C4-2B (cell line): ENCODE measurements at regions not wholly inside any gene's neighbourhood (a gene's known extent, or its start where the extent isn't known, plus 50 kb on each side); places are given as distances from the start of the nearest gene placed in this dataset.

Experiments used
- H3K27ac ChIP-seq: fragments of 450-650 bp; 2 replicates; pipeline ENCODE4 v1.5.1; 2017
- CTCF ChIP-seq: fragments of 450-650 bp; conservative IDR thresholded peaks from 2 replicates; pipeline ENCODE4 v1.5.1; 2017; ENCODE audit warnings: mild to moderate bottlenecking
- ZFX ChIP-seq: fragments of 450-650 bp; IDR thresholded peaks from 2 replicates; pipeline ENCODE4 v1.6.1; 2017

GRCh38 chr4:54543088-54543795 lies 114.5 kb upstream of the KIT start:
- no peak overlapping the region for H3K27ac ChIP-seq

GRCh38 chr4:54545663-54546424 lies 111.9 kb upstream of the KIT start:
- TF ChIP-seq ZFX (no peak), CTCF (no peak)
- no peak overlapping the region for H3K27ac ChIP-seq

More at GRCh38 chr4:54543088-54543795, 114.5 kb upstream of the KIT start:
- TF ChIP-seq ZFX (no peak), CTCF (no peak)

GRCh38 chr4:54547299-54548097 lies 110.3 kb upstream of the KIT start:
- TF ChIP-seq CTCF (no peak), ZFX (no peak)

GRCh38 chr4:54548098-54548620 lies 109.6 kb upstream of the KIT start:
- H3K27ac ChIP-seq, result no peak overlapping the region
- TF ChIP-seq ZFX (no peak), CTCF (no peak)

More at GRCh38 chr4:54547299-54548097, 110.3 kb upstream of the KIT start:
- no peak overlapping the region for H3K27ac ChIP-seq

- H3K27ac ChIP-seq, result no peak overlapping the region
- no peak for TF ChIP-seq CTCF
- TF ChIP-seq ZFX, result no peak
These were observed 108.8 kb upstream of the KIT start for GRCh38 chr4:54548831-54549460.

GRCh38 chr4:54550395-54551171 lies 107.2 kb upstream of the KIT start:
- no peak for TF ChIP-seq CTCF
- no peak for TF ChIP-seq ZFX
- no peak overlapping the region for H3K27ac ChIP-seq
